H1 (cell line): ENCODE measurements at regions not wholly inside any gene's neighbourhood (a gene's known extent, or its start where the extent isn't known, plus 50 kb on each side); places are given as distances from the start of the nearest gene placed in this dataset.
A peak's percentile ranks its signal among the peaks of the same experiment; 100 is the strongest.

ENCODE experiments used
- CTCF ChIA-PET: fragments of 300-600 bp; sonication (Branson Sonifier 250); formaldehyde crosslinking; loops from one replicate; lab custom pipeline; 2021; ENCODE audit not compliant: partially characterized antibody; lab: Charles Lee
- POLR2A ChIA-PET: fragments of 300-600 bp; sonication (Branson Sonifier 250); formaldehyde crosslinking; loops from one replicate; lab custom pipeline; 2021; ENCODE audit warnings: inconsistent platforms; ENCODE audit not compliant: partially characterized antibody; lab: Charles Lee
- DNase-seq, 2 experiments: peaks; one replicate each; pipeline versions ENCODE4 v3.0.0 to v3.0.0-alpha.2; 2010 to 2022; ENCODE audit warnings: low spot score in 2 of 2, low read depth in 1 of 2, mixed read lengths in 1 of 2
- FAIRE-seq: peaks from 2 replicates; lab custom pipeline; 2011; peaks lifted over from hg19 to GRCh38; lab: Jason Lieb, UNC
- H2AFZ ChIP-seq: 2 replicates; pipeline ENCODE4 v1.8.1; 2012; ENCODE audit warnings: low read length, inconsistent platforms
- H2AK5ac ChIP-seq: 2 replicates; pipeline ENCODE4 v1.6.1; 2013; ENCODE audit warnings: low read depth, low read length
- H2BK120ac ChIP-seq: replicated peaks from 2 replicates; pipeline ENCODE3; 2013; ENCODE audit warnings: low read depth, low read length, inconsistent platforms
- H2BK12ac ChIP-seq: 2 replicates; pipeline ENCODE4 v1.6.1; 2013; ENCODE audit warnings: low read depth, low read length
- H2BK15ac ChIP-seq: 2 replicates; pipeline ENCODE4 v1.6.1; 2013; ENCODE audit warnings: low read length
- H2BK20ac ChIP-seq: 2 replicates; pipeline ENCODE4 v1.6.1; 2013; ENCODE audit warnings: low read length
- H2BK5ac ChIP-seq: 2 replicates; pipeline ENCODE4 v1.6.1; 2013; ENCODE audit warnings: low read depth, low read length
- H3K14ac ChIP-seq: 2 replicates; pipeline ENCODE4 v1.6.1; 2013; ENCODE audit warnings: inconsistent platforms; ENCODE audit not compliant: insufficient read length
- H3K18ac ChIP-seq: 2 replicates; pipeline ENCODE4 v1.6.1; 2013; ENCODE audit warnings: low read length; ENCODE audit errors: extremely low read depth
- H3K23ac ChIP-seq: 2 replicates; pipeline ENCODE4 v1.6.1; 2013; ENCODE audit warnings: inconsistent platforms; ENCODE audit not compliant: insufficient read length
- H3K23me2 ChIP-seq: 2 replicates; pipeline ENCODE4 v1.6.1; 2013; ENCODE audit warnings: low read depth, low read length
- H3K27ac ChIP-seq: 2 replicates; pipeline ENCODE4 v1.6.1; 2011; ENCODE audit warnings: low read depth, low read length, inconsistent platforms
- H3K27me3 ChIP-seq, 4 experiments: replicated peaks in 1 of 4; 1 replicate in 1 of 4; 2 replicates in 3 of 4; pipeline versions ENCODE4 v1.6.1 to v1.8.1; 2011 to 2013; ENCODE audit warnings: low read length in 3 of 4, mild to moderate bottlenecking in 3 of 4, inconsistent platforms in 2 of 4, mixed read lengths in 2 of 4, moderate library complexity in 1 of 4; ENCODE audit not compliant: control insufficient read depth in 3 of 4, insufficient read depth in 3 of 4; ENCODE audit errors: extremely low read depth in 1 of 4
- H3K36me3 ChIP-seq, 4 experiments: 2 replicates each; pipeline versions ENCODE4 v1.6.1 to v1.8.1; 2011 to 2013; ENCODE audit warnings: mild to moderate bottlenecking in 4 of 4, low read length in 3 of 4, moderate library complexity in 2 of 4, control low read depth in 1 of 4, inconsistent platforms in 1 of 4; ENCODE audit not compliant: insufficient read depth in 4 of 4, control insufficient read depth in 2 of 4
- H3K4ac ChIP-seq: replicated peaks from 2 replicates; pipeline ENCODE3; 2013; ENCODE audit warnings: low read length, low read depth, mixed read lengths, inconsistent platforms; ENCODE audit not compliant: insufficient read length
- H3K4me1 ChIP-seq, 4 experiments: replicated peaks in 1 of 4; 1 replicate in 1 of 4; 2 replicates in 3 of 4; pipeline versions ENCODE4 v1.6.1 to v1.8.1; 2011 to 2013; ENCODE audit warnings: low read length in 3 of 4, inconsistent platforms in 2 of 4, mixed read lengths in 1 of 4; ENCODE audit not compliant: insufficient read depth in 4 of 4, control insufficient read depth in 3 of 4
- H3K4me2 ChIP-seq, 2 experiments: 2 replicates each; pipeline versions ENCODE4 v1.6.1 to v1.8.1; 2011 to 2013; ENCODE audit warnings: low read depth in 2 of 2, low read length in 2 of 2, control low read depth in 1 of 2, inconsistent platforms in 1 of 2, mild to moderate bottlenecking in 1 of 2; ENCODE audit not compliant: insufficient read depth in 1 of 2
- H3K4me3 ChIP-seq, 4 experiments: fragments of 200-600, 300-600 bp in 1 of 4; sonication (generic), shearing (Covaris generic), sonication (Bioruptor Twin) in 1 of 4; 2 replicates each; pipeline versions ENCODE4 v1.5.1 to v1.8.1; 2011 to 2016; ENCODE audit warnings: low read length in 4 of 4, low read depth in 3 of 4, control low read depth in 2 of 4, inconsistent platforms in 2 of 4, mild to moderate bottlenecking in 2 of 4, mixed read lengths in 1 of 4, moderate library complexity in 1 of 4; ENCODE audit not compliant: insufficient read depth in 2 of 4; ENCODE audit errors: extremely low read depth in 1 of 4
- H3K56ac ChIP-seq: replicated peaks from 2 replicates; pipeline ENCODE3; 2013; ENCODE audit warnings: low read depth, mild to moderate bottlenecking, mixed read lengths, low read length, inconsistent platforms; ENCODE audit not compliant: insufficient read length
- H3K79me1 ChIP-seq: 2 replicates; pipeline ENCODE4 v1.6.1; 2013; ENCODE audit warnings: low read depth, low read length, control low read depth
- H3K79me2 ChIP-seq, 2 experiments: 2 replicates each; pipeline versions ENCODE4 v1.6.1 to v1.8.1; 2012 to 2013; ENCODE audit warnings: low read length in 2 of 2, mild to moderate bottlenecking in 2 of 2, inconsistent platforms in 1 of 2; ENCODE audit not compliant: insufficient read depth in 2 of 2, control insufficient read depth in 1 of 2
- H3K9ac ChIP-seq, 4 experiments: replicated peaks in 1 of 4; 1 replicate in 1 of 4; 2 replicates in 3 of 4; pipeline versions ENCODE4 v1.6.1 to v1.8.1; 2011 to 2013; ENCODE audit warnings: low read depth in 3 of 4, low read length in 3 of 4, control low read depth in 2 of 4, mild to moderate bottlenecking in 2 of 4, moderate library complexity in 2 of 4, inconsistent platforms in 1 of 4; ENCODE audit errors: extremely low read depth in 1 of 4
- H3K9me3 ChIP-seq, 2 experiments: 2 replicates each; pipeline versions ENCODE4 v1.6.1 to v1.8.1; 2012 to 2013; ENCODE audit warnings: mild to moderate bottlenecking in 2 of 2, moderate library complexity in 2 of 2, control low read depth in 1 of 2, inconsistent platforms in 1 of 2, low read depth in 1 of 2, low read length in 1 of 2, mixed read lengths in 1 of 2; ENCODE audit not compliant: insufficient read depth in 2 of 2
- H4K20me1 ChIP-seq, 2 experiments: replicated peaks in 1 of 2; 2 replicates each; pipeline versions ENCODE3 to v1.8.1; 2011 to 2013; ENCODE audit warnings: inconsistent platforms in 2 of 2, low read length in 2 of 2, mild to moderate bottlenecking in 1 of 2; ENCODE audit not compliant: insufficient read depth in 2 of 2, control insufficient read depth in 1 of 2
- H4K5ac ChIP-seq: 2 replicates; pipeline ENCODE4 v1.6.1; 2013; ENCODE audit warnings: low read length, low read depth, mixed read lengths, inconsistent platforms; ENCODE audit not compliant: insufficient read length
- H4K8ac ChIP-seq: 2 replicates; pipeline ENCODE4 v1.8.0; 2013; ENCODE audit warnings: mild to moderate bottlenecking, moderate library complexity, low read length, inconsistent platforms; ENCODE audit not compliant: insufficient read depth; ENCODE audit errors: extremely low read depth
- H4K91ac ChIP-seq: replicated peaks from 2 replicates; pipeline ENCODE3; 2013; ENCODE audit warnings: low read length, mixed read lengths, inconsistent platforms; ENCODE audit not compliant: insufficient read length
- NRF1 ChIP-seq: IDR thresholded peaks from 2 replicates; pipeline ENCODE4 v1.6.1; 2011; ENCODE audit warnings: mild to moderate bottlenecking, low read depth, low read length, improper control_type of control experiment
- POLR2AphosphoS5 ChIP-seq: IDR thresholded peaks from 2 replicates; pipeline ENCODE4 v1.6.1; 2011; ENCODE audit warnings: low read depth, low read length
- RAD21 ChIP-seq, 2 experiments: IDR thresholded peaks in 1 of 2; conservative IDR thresholded peaks in 1 of 2; 2 replicates each; pipeline ENCODE4 v1.6.1; 2011; ENCODE audit warnings: low read depth in 2 of 2, low read length in 2 of 2, improper control_type of control experiment in 1 of 2, inconsistent platforms in 1 of 2, mild to moderate bottlenecking in 1 of 2, moderate library complexity in 1 of 2
- SIN3A ChIP-seq, 2 experiments: IDR thresholded peaks in 1 of 2; conservative IDR thresholded peaks in 1 of 2; 2 replicates each; pipeline ENCODE4 v1.6.1; 2011 to 2012; ENCODE audit warnings: low read length in 2 of 2, improper control_type of control experiment in 1 of 2, low read depth in 1 of 2, mild to moderate bottlenecking in 1 of 2
- TCF12 ChIP-seq: IDR thresholded peaks from 2 replicates; pipeline ENCODE4 v1.6.1; 2011; ENCODE audit warnings: low read depth, mild to moderate bottlenecking, low read length
- YY1 ChIP-seq: IDR thresholded peaks from 2 replicates; pipeline ENCODE4 v1.6.1; 2011; ENCODE audit warnings: low read depth, mild to moderate bottlenecking, low read length
- WGBS, 2 experiments: shearing (Covaris generic) in 1 of 2; methylation state at CpG; one replicate each; pipeline versions ENCODE4 v1.1.6 to v1.1.7; 2013 to 2015; ENCODE audit warnings: low lambda C conversion rate in 2 of 2, mixed read lengths in 2 of 2, inconsistent platforms in 1 of 2, low coverage in 1 of 2, missing lambda C conversion rate in 1 of 2; ENCODE audit not compliant: insufficient replicate concordance in 2 of 2, insufficient coverage in 1 of 2, insufficient read length in 1 of 2; ENCODE audit errors: extremely low coverage in 1 of 2, missing lambda C conversion rate in 1 of 2; 5-methylcytosine and 5-hydroxymethylcytosine counted together
- TF ChIP-seq, protein P1 (sequence below), 3 experiments: IDR thresholded peaks; 1 replicate in 2 of 3; 2 replicates in 1 of 3; pipeline versions ENCODE4 v1.5.1 to v1.6.1; 2011; ENCODE audit warnings: low read length in 3 of 3, mild to moderate bottlenecking in 3 of 3, inconsistent platforms in 2 of 3, low read depth in 1 of 3, moderate library complexity in 1 of 3; ENCODE audit not compliant: insufficient read depth in 1 of 3; ENCODE audit errors: control extremely low read depth in 1 of 3
- TF ChIP-seq, protein P2 (sequence below): IDR thresholded peaks from 2 replicates; pipeline ENCODE4 v1.6.1; 2012; ENCODE audit warnings: inconsistent platforms

DNA sequence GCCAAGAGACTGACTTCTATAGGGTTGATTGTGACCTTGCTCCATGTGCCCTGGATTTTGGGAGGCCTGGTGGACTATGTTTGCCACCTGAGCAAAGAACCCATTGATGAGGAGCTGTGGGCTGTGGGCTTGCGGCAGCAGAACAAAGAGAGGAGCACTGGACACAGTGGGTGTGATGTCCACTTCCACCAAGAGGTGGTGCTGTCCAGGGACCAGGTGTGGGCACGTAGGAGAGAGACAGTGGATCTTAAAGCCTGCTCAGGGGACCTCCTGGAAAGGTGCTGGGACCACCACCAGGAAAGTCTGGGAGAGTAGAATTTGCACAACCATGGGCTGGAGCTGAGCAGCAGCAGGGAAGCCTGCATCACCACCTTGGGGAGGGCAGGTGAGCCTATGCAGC, 106.7 kb upstream of the ETS2 start:
- CTCF ChIA-PET = interaction anchor here (0.5 to 3.1 kb wide), 23 partner anchors 9 to 904 kb away, joined by 3 to 13 read pairs (median 3); no protein-coding TSS in a partner anchor
- no peak overlapping the region for H3K9ac ChIP-seq

More for the DNA sequence above, 106.7 kb upstream of the ETS2 start:
- Histone ChIP-seq H3K27me3 (no peaks in the 10 kb centered on the region), H2AFZ (no peak overlapping the region), H3K14ac (no peak overlapping the region), H2BK120ac (no peak overlapping the region), H3K79me1 (no peaks in the 10 kb centered on the region), H4K8ac (no peak overlapping the region), H3K4ac (no peak overlapping the region), H2AK5ac (no peak overlapping the region), H3K4me3 (no peak overlapping the region), H3K79me2 (no peaks in the 10 kb centered on the region), H2BK5ac (no peak overlapping the region), H3K36me3 (no peaks in the 10 kb centered on the region), H3K9me3 (no peaks in the 10 kb centered on the region), H3K18ac (no peak overlapping the region), H2BK12ac (no peak overlapping the region), H3K23me2 (no peaks in the 10 kb centered on the region), H2BK15ac (no peak overlapping the region), H2BK20ac (no peak overlapping the region), H3K27ac (no peak overlapping the region), H4K91ac (no peak overlapping the region), H4K20me1 (no peaks in the 10 kb centered on the region), H3K23ac (no peak overlapping the region), H3K4me2 (no peak overlapping the region), H4K5ac (no peak overlapping the region), H3K4me1 (no peaks in the 10 kb centered on the region; a peak in 1 of 7 replicates), H3K56ac (no peak overlapping the region)
- 91% methylated on average over 2 of the region's 2 CpGs; no CpG with 5 or more reads in 1 of the 2 experiments for WGBS, 2 experiments
- DNase-seq (peak in 1 of 2 experiments; percentile 63), FAIRE-seq (no peak)
- POLR2A ChIA-PET = no interaction called here
- TF ChIP-seq YY1 = no peak
- no peak for TF ChIP-seq NRF1
- TF ChIP-seq, protein P1, sequence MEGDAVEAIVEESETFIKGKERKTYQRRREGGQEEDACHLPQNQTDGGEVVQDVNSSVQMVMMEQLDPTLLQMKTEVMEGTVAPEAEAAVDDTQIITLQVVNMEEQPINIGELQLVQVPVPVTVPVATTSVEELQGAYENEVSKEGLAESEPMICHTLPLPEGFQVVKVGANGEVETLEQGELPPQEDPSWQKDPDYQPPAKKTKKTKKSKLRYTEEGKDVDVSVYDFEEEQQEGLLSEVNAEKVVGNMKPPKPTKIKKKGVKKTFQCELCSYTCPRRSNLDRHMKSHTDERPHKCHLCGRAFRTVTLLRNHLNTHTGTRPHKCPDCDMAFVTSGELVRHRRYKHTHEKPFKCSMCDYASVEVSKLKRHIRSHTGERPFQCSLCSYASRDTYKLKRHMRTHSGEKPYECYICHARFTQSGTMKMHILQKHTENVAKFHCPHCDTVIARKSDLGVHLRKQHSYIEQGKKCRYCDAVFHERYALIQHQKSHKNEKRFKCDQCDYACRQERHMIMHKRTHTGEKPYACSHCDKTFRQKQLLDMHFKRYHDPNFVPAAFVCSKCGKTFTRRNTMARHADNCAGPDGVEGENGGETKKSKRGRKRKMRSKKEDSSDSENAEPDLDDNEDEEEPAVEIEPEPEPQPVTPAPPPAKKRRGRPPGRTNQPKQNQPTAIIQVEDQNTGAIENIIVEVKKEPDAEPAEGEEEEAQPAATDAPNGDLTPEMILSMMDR (IDR thresholded peaks at IDR 0.05; ENCODE audit: control extremely low read depth in 1 of 3, insufficient read depth in 1 of 3, low read depth in 1 of 3, low read length in 3 of 3) = peak; percentile 35 to 71 (median 69); a peak in 3 of 4 replicates
- no peak for TF ChIP-seq TCF12
- TF ChIP-seq SIN3A (conservative IDR thresholded peaks at IDR 0.05 in 1 of 2, IDR thresholded peaks at IDR 0.05 in 1 of 2; ENCODE audit: low read depth in 1 of 2, low read length in 2 of 2) = no peak
- TF ChIP-seq, protein P2, sequence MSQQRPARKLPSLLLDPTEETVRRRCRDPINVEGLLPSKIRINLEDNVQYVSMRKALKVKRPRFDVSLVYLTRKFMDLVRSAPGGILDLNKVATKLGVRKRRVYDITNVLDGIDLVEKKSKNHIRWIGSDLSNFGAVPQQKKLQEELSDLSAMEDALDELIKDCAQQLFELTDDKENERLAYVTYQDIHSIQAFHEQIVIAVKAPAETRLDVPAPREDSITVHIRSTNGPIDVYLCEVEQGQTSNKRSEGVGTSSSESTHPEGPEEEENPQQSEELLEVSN = no peak
- TF ChIP-seq POLR2AphosphoS5 = no peak
- TF ChIP-seq RAD21 (IDR thresholded peaks at IDR 0.05 in 1 of 2, conservative IDR thresholded peaks at IDR 0.05 in 1 of 2; ENCODE audit: low read depth in 2 of 2, low read length in 2 of 2) = peak; percentile 28 to 39; a peak in 3 of 4 replicates
